ENCODE measurements at regions not wholly inside any gene's neighbourhood (a gene's known extent, or its start where the extent isn't known, plus 50 kb on each side); places are given as distances from the start of the nearest gene placed in this dataset.

GRCh38 chr20:48096212-48096875 is 311.1 kb upstream of the SULF2 start:
- TF ChIP-seq SPI1 (IDR thresholded peaks at IDR 0.05; ENCODE audit: low read depth, low read length) (no peak), POLR2A (IDR thresholded peaks at IDR 0.05; ENCODE audit: low read depth, low read length) (no peak), POLR2AphosphoS5 (IDR thresholded peaks at IDR 0.05; ENCODE audit: low read depth, low read length) (no peak), PAX5 (IDR thresholded peaks at IDR 0.05; ENCODE audit: insufficient read depth, low read length, severe bottlenecking) (no peak)
